ENCODE measurements at regions not wholly inside any gene's neighbourhood (a gene's known extent, or its start where the extent isn't known, plus 50 kb on each side); places are given as distances from the start of the nearest gene placed in this dataset.
"Not testable (repeated sequence)": the region's sequence is repeated elsewhere in the genome, so short reads cannot be mapped to it uniquely, and the experiment has no call there.

GRCh38 chr3:177855021-177855420 is 657.7 kb upstream of the TBL1XR1 start:
- no peak overlapping the region for H3K27ac ChIP-seq
- no peaks in the 10 kb centered on the region for H3K9me3 ChIP-seq
- no peak overlapping the region for H3K4me3 ChIP-seq (ENCODE audit: low read depth in 1 of 2, low read length in 1 of 2)
- no peak for TF ChIP-seq CTCF (IDR thresholded peaks at IDR 0.05)
- no peaks in the 10 kb centered on the region for H3K27me3 ChIP-seq
- no peaks in the 10 kb centered on the region for H3K4me1 ChIP-seq (ENCODE audit: control insufficient read depth in 1 of 2, insufficient read depth in 1 of 2, low read depth in 1 of 2, low read length in 1 of 2)
- H3K36me3 ChIP-seq = no peaks in the 10 kb centered on the region

DNA sequence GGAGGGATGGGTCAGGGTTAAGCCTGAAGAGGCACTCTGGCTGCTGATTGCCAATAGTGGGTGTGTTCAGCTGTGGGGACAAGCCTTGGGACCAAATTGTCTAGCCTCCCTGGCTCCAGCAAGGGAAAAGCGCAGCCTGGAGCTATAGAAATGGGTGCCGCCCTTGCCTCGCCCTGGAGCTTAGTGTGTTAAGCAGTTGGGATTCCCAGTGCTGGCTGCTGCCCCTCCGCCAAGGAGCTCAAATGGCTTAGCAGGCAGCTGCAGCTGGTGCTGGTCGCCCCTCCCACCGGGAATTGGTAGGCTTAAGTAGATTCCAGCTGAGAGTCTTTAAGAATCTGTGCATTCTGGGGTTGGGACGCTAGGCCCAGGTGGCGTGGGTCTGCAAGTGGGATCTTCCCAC is 662.9 kb upstream of the TBL1XR1 start:
- TF ChIP-seq CTCF (IDR thresholded peaks at IDR 0.05) = no peak
- no peak overlapping the region for H3K27ac ChIP-seq
- H3K27me3 ChIP-seq = no peaks in the 10 kb centered on the region
- no peaks in the 10 kb centered on the region for H3K4me1 ChIP-seq (ENCODE audit: control insufficient read depth in 1 of 2, insufficient read depth in 1 of 2, low read depth in 1 of 2, low read length in 1 of 2)
- no peaks in the 10 kb centered on the region for H3K9me3 ChIP-seq
- no peak overlapping the region for H3K4me3 ChIP-seq (ENCODE audit: low read depth in 1 of 2, low read length in 1 of 2)
- H3K36me3 ChIP-seq = no peaks in the 10 kb centered on the region

DNA sequence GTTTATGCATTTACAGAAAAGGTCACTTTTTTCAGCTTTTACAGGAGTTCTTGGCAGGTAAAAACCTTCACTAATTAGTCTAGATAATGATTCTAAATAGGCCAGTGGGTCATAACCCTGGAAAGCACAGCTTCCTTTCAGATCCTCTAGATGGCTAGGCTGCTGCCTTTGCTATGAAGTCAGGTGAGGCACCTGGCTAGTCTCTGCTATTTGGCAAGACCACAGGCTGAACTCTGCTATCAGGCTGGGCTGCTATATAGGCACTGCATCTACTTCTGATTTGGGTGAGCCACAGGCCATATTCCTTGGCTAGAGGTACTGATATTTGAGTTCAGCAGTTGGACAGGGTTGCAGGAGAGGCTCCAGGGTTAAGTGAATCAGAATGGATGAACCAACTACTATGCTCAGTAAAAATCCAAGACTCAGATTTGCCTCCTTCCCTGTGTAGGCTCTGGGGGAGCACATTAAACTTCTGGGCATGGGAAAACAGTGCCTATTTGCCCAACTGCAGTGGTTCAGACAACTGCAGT is 665.7 kb upstream of the TBL1XR1 start:
- no peak overlapping the region for H3K27ac ChIP-seq
- H3K9me3 ChIP-seq = no peaks in the 10 kb centered on the region
- TF ChIP-seq CTCF (IDR thresholded peaks at IDR 0.05) = no peak
- H3K36me3 ChIP-seq = no peaks in the 10 kb centered on the region
- H3K4me1 ChIP-seq (ENCODE audit: control insufficient read depth in 1 of 2, insufficient read depth in 1 of 2, low read depth in 1 of 2, low read length in 1 of 2) = no peaks in the 10 kb centered on the region
- H3K27me3 ChIP-seq = no peaks in the 10 kb centered on the region
- H3K4me3 ChIP-seq (ENCODE audit: low read depth in 1 of 2, low read length in 1 of 2) = no peak overlapping the region

DNA sequence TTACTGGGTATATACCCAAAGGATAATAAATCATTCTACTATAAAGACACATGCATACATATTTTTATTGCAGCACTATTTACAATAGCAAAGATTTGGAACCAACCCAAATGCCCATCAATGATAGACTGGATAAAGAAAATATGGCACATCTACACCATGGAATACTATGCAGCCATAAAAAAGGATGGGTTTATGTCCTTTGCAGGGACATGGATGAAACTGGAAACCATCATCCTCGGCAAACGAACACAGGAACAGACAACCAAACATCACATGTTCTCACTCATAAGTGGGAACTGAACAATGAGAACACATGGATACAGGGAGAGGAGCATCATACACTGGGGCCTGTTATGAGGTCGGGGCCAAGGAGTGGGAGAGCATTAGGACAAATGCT is 665.0 kb upstream of the KCNMB2 start:
- H3K27ac ChIP-seq; H3K27me3 ChIP-seq; H3K4me1 ChIP-seq (ENCODE audit: control insufficient read depth in 1 of 2, insufficient read depth in 1 of 2, low read depth in 1 of 2, low read length in 1 of 2); H3K4me3 ChIP-seq (ENCODE audit: low read depth in 1 of 2, low read length in 1 of 2); H3K36me3 ChIP-seq; H3K9me3 ChIP-seq: not testable (repeated sequence)

- Histone ChIP-seq H3K4me1 (ENCODE audit: control insufficient read depth in 1 of 2, insufficient read depth in 1 of 2, low read depth in 1 of 2, low read length in 1 of 2) (no peaks in the 10 kb centered on the region), H3K9me3 (no peaks in the 10 kb centered on the region), H3K27ac (no peak overlapping the region), H3K36me3 (no peaks in the 10 kb centered on the region), H3K27me3 (no peaks in the 10 kb centered on the region), H3K4me3 (ENCODE audit: low read depth in 1 of 2, low read length in 1 of 2) (no peak overlapping the region)
- no peak for TF ChIP-seq CTCF (IDR thresholded peaks at IDR 0.05)
Observed at GRCh38 chr3:177878192-177878591, 658.0 kb upstream of the KCNMB2 start.

GRCh38 chr3:177878957-177879356 is 657.3 kb upstream of the KCNMB2 start:
- no peak overlapping the region for H3K27ac ChIP-seq
- no peaks in the 10 kb centered on the region for H3K4me1 ChIP-seq (ENCODE audit: control insufficient read depth in 1 of 2, insufficient read depth in 1 of 2, low read depth in 1 of 2, low read length in 1 of 2)
- H3K9me3 ChIP-seq = no peaks in the 10 kb centered on the region
- no peaks in the 10 kb centered on the region for H3K36me3 ChIP-seq
- no peaks in the 10 kb centered on the region for H3K27me3 ChIP-seq
- no peak overlapping the region for H3K4me3 ChIP-seq (ENCODE audit: low read depth in 1 of 2, low read length in 1 of 2)
- TF ChIP-seq CTCF (IDR thresholded peaks at IDR 0.05) = no peak
